K562 (cell line): ENCODE measurements at regions not wholly inside any gene's neighbourhood (a gene's known extent, or its start where the extent isn't known, plus 50 kb on each side); places are given as distances from the start of the nearest gene placed in this dataset.

Experiments used
- BHLHE40 ChIP-seq: IDR thresholded peaks from 2 replicates; pipeline ENCODE4 v1.6.1; 2011; ENCODE audit warnings: low read length, improper control_type of control experiment
- CBX8 ChIP-seq: fragments of 200-600 bp; sonication (generic); IDR thresholded peaks from 2 replicates; pipeline ENCODE4 v1.6.1; 2012; ENCODE audit warnings: borderline replicate concordance, mixed run types, low read depth, mild to moderate bottlenecking, moderate library complexity, mixed read lengths, low read length, control low read depth, inconsistent platforms; ENCODE audit not compliant: poor library complexity, severe bottlenecking; ENCODE audit errors: extremely low read depth
- CREB5 ChIP-seq: fragments of 250-450 bp; sonication (Bioruptor Pico); IDR thresholded peaks from 2 replicates; pipeline ENCODE4 v1.5.0; 2020; ENCODE audit warnings: mild to moderate bottlenecking
- ESRRB ChIP-seq: fragments of 250-450 bp; sonication (Bioruptor Pico); IDR thresholded peaks from 2 replicates; pipeline ENCODE4 v1.5.0; 2020; ENCODE audit warnings: mild to moderate bottlenecking, moderate library complexity, borderline replicate concordance
- GATA2 ChIP-seq: sonication (generic); formaldehyde crosslinking; IDR thresholded peaks from 2 replicates; pipeline ENCODE4 v1.4.0; 2020; ENCODE audit warnings: mild to moderate bottlenecking, missing genetic modification reagents
- HOXB6 ChIP-seq: fragments of 250-450 bp; sonication (Bioruptor Pico); IDR thresholded peaks from 2 replicates; pipeline ENCODE4 v1.5.1; 2022; ENCODE audit warnings: mild to moderate bottlenecking, borderline replicate concordance
- MAFG ChIP-seq: fragments of 450-650 bp; conservative IDR thresholded peaks from 2 replicates; pipeline ENCODE4 v1.6.1; 2016; ENCODE audit warnings: missing genetic modification characterization, missing compliant biosample characterization
- NUFIP1 ChIP-seq: fragments of 450-650 bp; IDR thresholded peaks from 2 replicates; pipeline ENCODE4 v1.6.1; 2018; ENCODE audit not compliant: partially characterized antibody
- PHTF2 ChIP-seq: fragments of 250-450 bp; sonication (Bioruptor Pico); IDR thresholded peaks from 2 replicates; pipeline ENCODE4 v1.5.0; 2021; ENCODE audit warnings: mild to moderate bottlenecking
- POLR2AphosphoS2 ChIP-seq: IDR thresholded peaks from 2 replicates; pipeline ENCODE4 v1.6.1; 2012; ENCODE audit warnings: low read length, improper control_type of control experiment
- RBM39 ChIP-seq: fragments of 200-400 bp; formaldehyde crosslinking; optimal IDR thresholded peaks from 2 replicates; pipeline ENCODE3; 2018; ENCODE audit warnings: low read depth, low read length
- TAF15 ChIP-seq: fragments of 200-400 bp; formaldehyde crosslinking; IDR thresholded peaks from 2 replicates; pipeline ENCODE4 v1.6.1; 2017; ENCODE audit warnings: mild to moderate bottlenecking, low read depth, low read length, moderate library complexity
- YBX1 ChIP-seq: fragments of 450-650 bp; IDR thresholded peaks from 2 replicates; pipeline ENCODE4 v1.7.1; 2016; ENCODE audit warnings: mild to moderate bottlenecking
- ZKSCAN3 ChIP-seq: fragments of 250-450 bp; sonication (Bioruptor Pico); IDR thresholded peaks from 2 replicates; pipeline ENCODE4 v1.4.0; 2020
- ZNF140 ChIP-seq: fragments of 250-450 bp; sonication (Bioruptor Pico); IDR thresholded peaks from 2 replicates; pipeline ENCODE4 v1.8.0; 2021; ENCODE audit warnings: moderate library complexity, mild to moderate bottlenecking, inconsistent platforms
- ZNF143 ChIP-seq: sonication (generic); formaldehyde crosslinking; IDR thresholded peaks from 2 replicates; pipeline ENCODE4 v1.9.0; 2022; ENCODE audit warnings: mild to moderate bottlenecking, missing genetic modification reagents
- ZNF584 ChIP-seq: fragments of 200-800 bp; sonication (Bioruptor generic); IDR thresholded peaks from 2 replicates; pipeline ENCODE4 v1.6.1; 2016; ENCODE audit warnings: low read depth, mild to moderate bottlenecking, missing genetic modification characterization, missing compliant biosample characterization
- ZNF764 ChIP-seq: fragments of 250-450 bp; sonication (Bioruptor Pico); IDR thresholded peaks from 2 replicates; pipeline ENCODE4 v1.4.0; 2020; ENCODE audit warnings: low read depth, mild to moderate bottlenecking, moderate library complexity
- TF ChIP-seq, protein P1 (sequence below): fragments of 250-450 bp; sonication (Bioruptor Pico); IDR thresholded peaks from 2 replicates; pipeline ENCODE4 v1.5.0; 2022; ENCODE audit warnings: mild to moderate bottlenecking
- TF ChIP-seq, protein P2 (sequence below): fragments of 450-650 bp; IDR thresholded peaks from 2 replicates; pipeline ENCODE4 v1.6.1; 2016
- TF ChIP-seq, protein P3 (sequence below): fragments of 450-650 bp; formaldehyde crosslinking; IDR thresholded peaks from 2 replicates; pipeline ENCODE4 v1.4.0; 2020; ENCODE audit warnings: mild to moderate bottlenecking, moderate library complexity
- TF ChIP-seq, protein P4 (sequence below): fragments of 250-450 bp; sonication (Bioruptor Pico); IDR thresholded peaks from 2 replicates; pipeline ENCODE4 v1.8.0; 2021; ENCODE audit warnings: moderate library complexity, mild to moderate bottlenecking, inconsistent platforms

- TF ChIP-seq TAF15 (no peak), BHLHE40 (peak; percentile 63), MAFG (tag) (no peak), CBX8 (no peak), NUFIP1 (no peak), ESRRB (CRISPR knock-in tag) (no peak), ZNF764 (CRISPR knock-in tag) (no peak), CREB5 (CRISPR knock-in tag) (no peak), GATA2 (CRISPR knock-in tag) (no peak), ZNF584 (no peak), ZKSCAN3 (CRISPR knock-in tag) (no peak), ZNF140 (CRISPR knock-in tag) (no peak), YBX1 (no peak), POLR2AphosphoS2 (no peak), RBM39 (no peak), PHTF2 (no peak), ZNF143 (no peak), HOXB6 (no peak)
- TF ChIP-seq, protein P1, sequence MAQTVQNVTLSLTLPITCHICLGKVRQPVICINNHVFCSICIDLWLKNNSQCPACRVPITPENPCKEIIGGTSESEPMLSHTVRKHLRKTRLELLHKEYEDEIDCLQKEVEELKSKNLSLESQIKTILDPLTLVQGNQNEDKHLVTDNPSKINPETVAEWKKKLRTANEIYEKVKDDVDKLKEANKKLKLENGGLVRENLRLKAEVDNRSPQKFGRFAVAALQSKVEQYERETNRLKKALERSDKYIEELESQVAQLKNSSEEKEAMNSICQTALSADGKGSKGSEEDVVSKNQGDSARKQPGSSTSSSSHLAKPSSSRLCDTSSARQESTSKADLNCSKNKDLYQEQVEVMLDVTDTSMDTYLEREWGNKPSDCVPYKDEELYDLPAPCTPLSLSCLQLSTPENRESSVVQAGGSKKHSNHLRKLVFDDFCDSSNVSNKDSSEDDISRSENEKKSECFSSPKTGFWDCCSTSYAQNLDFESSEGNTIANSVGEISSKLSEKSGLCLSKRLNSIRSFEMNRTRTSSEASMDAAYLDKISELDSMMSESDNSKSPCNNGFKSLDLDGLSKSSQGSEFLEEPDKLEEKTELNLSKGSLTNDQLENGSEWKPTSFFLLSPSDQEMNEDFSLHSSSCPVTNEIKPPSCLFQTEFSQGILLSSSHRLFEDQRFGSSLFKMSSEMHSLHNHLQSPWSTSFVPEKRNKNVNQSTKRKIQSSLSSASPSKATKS (CRISPR knock-in tag): no peak
- TF ChIP-seq, protein P2, sequence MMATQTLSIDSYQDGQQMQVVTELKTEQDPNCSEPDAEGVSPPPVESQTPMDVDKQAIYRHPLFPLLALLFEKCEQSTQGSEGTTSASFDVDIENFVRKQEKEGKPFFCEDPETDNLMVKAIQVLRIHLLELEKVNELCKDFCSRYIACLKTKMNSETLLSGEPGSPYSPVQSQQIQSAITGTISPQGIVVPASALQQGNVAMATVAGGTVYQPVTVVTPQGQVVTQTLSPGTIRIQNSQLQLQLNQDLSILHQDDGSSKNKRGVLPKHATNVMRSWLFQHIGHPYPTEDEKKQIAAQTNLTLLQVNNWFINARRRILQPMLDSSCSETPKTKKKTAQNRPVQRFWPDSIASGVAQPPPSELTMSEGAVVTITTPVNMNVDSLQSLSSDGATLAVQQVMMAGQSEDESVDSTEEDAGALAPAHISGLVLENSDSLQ: no peak
- TF ChIP-seq, protein P3, sequence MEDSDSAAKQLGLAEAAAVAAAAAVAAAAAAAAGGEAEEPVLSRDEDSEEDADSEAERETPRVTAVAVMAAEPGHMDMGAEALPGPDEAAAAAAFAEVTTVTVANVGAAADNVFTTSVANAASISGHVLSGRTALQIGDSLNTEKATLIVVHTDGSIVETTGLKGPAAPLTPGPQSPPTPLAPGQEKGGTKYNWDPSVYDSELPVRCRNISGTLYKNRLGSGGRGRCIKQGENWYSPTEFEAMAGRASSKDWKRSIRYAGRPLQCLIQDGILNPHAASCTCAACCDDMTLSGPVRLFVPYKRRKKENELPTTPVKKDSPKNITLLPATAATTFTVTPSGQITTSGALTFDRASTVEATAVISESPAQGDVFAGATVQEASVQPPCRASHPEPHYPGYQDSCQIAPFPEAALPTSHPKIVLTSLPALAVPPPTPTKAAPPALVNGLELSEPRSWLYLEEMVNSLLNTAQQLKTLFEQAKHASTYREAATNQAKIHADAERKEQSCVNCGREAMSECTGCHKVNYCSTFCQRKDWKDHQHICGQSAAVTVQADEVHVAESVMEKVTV (CRISPR knock-in tag): no peak
- TF ChIP-seq, protein P4, sequence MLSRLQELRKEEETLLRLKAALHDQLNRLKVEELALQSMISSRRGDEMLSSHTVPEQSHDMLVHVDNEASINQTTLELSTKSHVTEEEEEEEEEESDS (CRISPR knock-in tag): no peak
These were observed 61.4 kb upstream of the ASAP2 start (continued) for GRCh38 chr2:9145109-9145751.
